ENCODE measurements at regions not wholly inside any gene's neighbourhood (a gene's known extent, or its start where the extent isn't known, plus 50 kb on each side); places are given as distances from the start of the nearest gene placed in this dataset.

- DNase-seq, result no peak
- TF ChIP-seq CTCF (IDR thresholded peaks at IDR 0.05; ENCODE audit: low read depth, low read length), result no peak
These were observed 1177.4 kb downstream of the KCNT2 start for GRCh38 chr1:195430826-195431225.

DNA sequence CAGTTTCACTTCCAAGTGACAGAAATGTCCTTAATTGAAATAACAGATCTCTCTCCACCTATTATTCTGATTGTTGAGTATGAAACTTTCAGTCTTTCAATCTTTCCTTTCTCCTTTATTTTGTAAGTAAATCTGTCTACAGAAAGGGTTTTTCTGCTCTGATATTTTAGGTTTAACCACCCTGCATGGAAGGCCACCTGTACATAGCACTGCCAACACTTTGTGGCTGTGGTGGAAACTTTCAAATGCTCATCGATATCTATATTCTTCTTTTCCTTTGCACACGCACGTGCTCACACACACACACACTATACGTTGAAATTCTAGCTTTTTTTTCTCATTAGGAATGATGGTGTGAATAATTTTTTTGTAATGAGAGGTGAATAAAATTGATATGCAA lies 1179.3 kb downstream of the KCNT2 start:
- Histone ChIP-seq H3K36me3 (no peaks in the 10 kb centered on the region), H3K4me1 (no peaks in the 10 kb centered on the region), H3K9me3 (no peaks in the 10 kb centered on the region), H3K27me3 (no peaks in the 10 kb centered on the region), H3K4me3 (ENCODE audit: low read depth, low read length) (no peak overlapping the region)
- no peak for DNase-seq
- TF ChIP-seq CTCF (IDR thresholded peaks at IDR 0.05; ENCODE audit: low read depth, low read length), result no peak

More at GRCh38 chr1:195430826-195431225, 1177.4 kb downstream of the KCNT2 start:
- Histone ChIP-seq H3K4me3 (ENCODE audit: low read depth, low read length) (no peak overlapping the region), H3K4me1 (no peaks in the 10 kb centered on the region; the same call in 1 of the 2 replicates), H3K9me3 (no peaks in the 10 kb centered on the region), H3K27me3 (no peaks in the 10 kb centered on the region), H3K36me3 (no peaks in the 10 kb centered on the region)

DNA sequence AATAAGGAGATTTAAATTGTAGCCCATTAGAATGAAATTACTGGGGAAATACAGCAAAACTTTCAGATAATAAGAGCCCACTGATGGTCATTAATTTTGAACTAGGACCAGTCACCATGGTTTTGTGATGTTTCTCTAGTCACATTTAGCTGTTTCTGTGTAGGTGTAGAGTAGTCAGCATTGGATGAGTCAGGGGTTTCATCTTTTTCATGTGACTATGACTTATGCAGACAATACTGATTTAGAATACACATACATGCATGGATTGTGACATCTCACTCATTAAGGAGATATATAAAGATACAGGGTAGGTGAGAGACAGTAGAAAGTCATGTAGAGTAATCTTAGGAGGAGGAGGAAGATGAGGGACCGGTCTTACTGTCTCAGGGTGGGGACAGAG lies 1192.7 kb downstream of the KCNT2 start:
- no peaks in the 10 kb centered on the region for H3K27me3 ChIP-seq
- TF ChIP-seq CTCF (IDR thresholded peaks at IDR 0.05; ENCODE audit: low read depth, low read length), result no peak
- no peak for DNase-seq

GRCh38 chr1:195394567-195394966 lies 1213.7 kb downstream of the KCNT2 start:
- no peaks in the 10 kb centered on the region for H3K9me3 ChIP-seq
- H3K27me3 ChIP-seq, result no peaks in the 10 kb centered on the region
- no peak for TF ChIP-seq CTCF (IDR thresholded peaks at IDR 0.05; ENCODE audit: low read depth, low read length)
- no peak for DNase-seq
- no peak overlapping the region for H3K4me3 ChIP-seq (ENCODE audit: low read depth, low read length)
- H3K4me1 ChIP-seq, result no peaks in the 10 kb centered on the region
- H3K36me3 ChIP-seq, result no peaks in the 10 kb centered on the region

More for the DNA sequence above, 1192.7 kb downstream of the KCNT2 start:
- Histone ChIP-seq H3K4me1 (no peaks in the 10 kb centered on the region), H3K4me3 (ENCODE audit: low read depth, low read length) (no peak overlapping the region), H3K9me3 (no peaks in the 10 kb centered on the region), H3K36me3 (no peaks in the 10 kb centered on the region)

- H3K4me3 ChIP-seq (ENCODE audit: low read depth, low read length), result no peak overlapping the region
- no peak for DNase-seq
- no peaks in the 10 kb centered on the region for H3K36me3 ChIP-seq
- H3K4me1 ChIP-seq, result no peaks in the 10 kb centered on the region
- no peaks in the 10 kb centered on the region for H3K27me3 ChIP-seq
- no peaks in the 10 kb centered on the region for H3K9me3 ChIP-seq
- peak; percentile 35 for TF ChIP-seq CTCF (IDR thresholded peaks at IDR 0.05; ENCODE audit: low read depth, low read length)
These were observed 1232.0 kb downstream of the KCNT2 start for GRCh38 chr1:195376190-195376589.

DNA sequence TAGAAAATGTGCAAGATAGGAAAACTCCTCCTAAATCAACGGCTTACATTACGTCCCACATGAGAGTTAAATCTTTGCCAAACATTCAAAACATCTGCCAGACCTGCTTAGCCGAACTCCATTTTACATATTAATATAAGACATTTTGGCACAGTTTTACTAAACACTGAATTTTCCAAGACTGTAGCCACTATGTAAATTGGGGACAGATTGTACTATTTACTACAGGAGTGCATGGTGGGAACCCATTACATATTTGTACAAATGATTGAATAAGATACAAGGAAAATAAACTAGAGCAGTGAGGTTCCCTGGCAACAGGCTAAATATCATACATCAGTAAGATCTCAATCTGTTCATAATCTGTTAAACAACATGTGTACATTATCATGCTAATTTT lies 1234.4 kb downstream of the KCNT2 start:
- TF ChIP-seq CTCF (IDR thresholded peaks at IDR 0.05; ENCODE audit: low read depth, low read length), result no peak
- H3K4me1 ChIP-seq, result no peaks in the 10 kb centered on the region
- H3K36me3 ChIP-seq, result no peaks in the 10 kb centered on the region
- no peak overlapping the region for H3K4me3 ChIP-seq (ENCODE audit: low read depth, low read length)
- no peak for DNase-seq
- no peaks in the 10 kb centered on the region for H3K27me3 ChIP-seq
- no peaks in the 10 kb centered on the region for H3K9me3 ChIP-seq
